ENCODE measurements at regions not wholly inside any gene's neighbourhood (a gene's known extent, or its start where the extent isn't known, plus 50 kb on each side); places are given as distances from the start of the nearest gene placed in this dataset.
A peak's percentile ranks its signal among the peaks of the same experiment; 100 is the strongest.

GRCh38 chr2:48221846-48222516 lies 92.5 kb upstream of the FOXN2 start (continued):
- TF ChIP-seq ZNF224 (CRISPR knock-in tag; IDR thresholded peaks at IDR 0.05) = no peak
- peak; percentile 100 for TF ChIP-seq SATB2 (CRISPR knock-in tag; IDR thresholded peaks at IDR 0.05)
- TF ChIP-seq GABPB1 (CRISPR knock-in tag; IDR thresholded peaks at IDR 0.05) = no peak; the same call in 1 of the 2 replicates
- TF ChIP-seq RORA (CRISPR knock-in tag; IDR thresholded peaks at IDR 0.05) = no peak
- TF ChIP-seq DBP (CRISPR knock-in tag; IDR thresholded peaks at IDR 0.05; ENCODE audit: not compliant biosample characterization) = no peak
- peak; percentile 55; the same call in 1 of the 2 replicates for TF ChIP-seq CBX5 (CRISPR knock-in tag; IDR thresholded peaks at IDR 0.05; ENCODE audit: borderline replicate concordance)
- peak; percentile 98 for TF ChIP-seq THRA (CRISPR knock-in tag; IDR thresholded peaks at IDR 0.05; ENCODE audit: borderline replicate concordance)
- TF ChIP-seq ZNF558 (CRISPR knock-in tag; IDR thresholded peaks at IDR 0.05; ENCODE audit: borderline replicate concordance) = no peak
- peak; percentile 96 for TF ChIP-seq NCOR1 (IDR thresholded peaks at IDR 0.05; ENCODE audit: borderline replicate concordance, low read length)
- 0 out of 2 replicates have a peak, but pooled peaks have one; percentile 21 for TF ChIP-seq FLYWCH1 (CRISPR knock-in tag; IDR thresholded peaks at IDR 0.05)
- no peak for TF ChIP-seq PHB2 (IDR thresholded peaks at IDR 0.05; ENCODE audit: partially characterized antibody)
- TF ChIP-seq NONO (IDR thresholded peaks at IDR 0.05) = no peak; the same call in 1 of the 2 replicates
- TF ChIP-seq NONO (CRISPR knock-in tag; conservative IDR thresholded peaks at IDR 0.05) = peak; percentile 91
- no peak for TF ChIP-seq TERF1 (CRISPR knock-in tag; IDR thresholded peaks at IDR 0.05)
- 0 out of 2 replicates have a peak, but pooled peaks have one; percentile 61 for TF ChIP-seq ZNF350 (CRISPR knock-in tag; IDR thresholded peaks at IDR 0.05; ENCODE audit: borderline replicate concordance, low read depth)
- no peak for TF ChIP-seq ZFP37 (CRISPR knock-in tag; IDR thresholded peaks at IDR 0.05; ENCODE audit: borderline replicate concordance)
- no peak; the same call in 1 of the 2 replicates for TF ChIP-seq ZSCAN21 (CRISPR knock-in tag; IDR thresholded peaks at IDR 0.05; ENCODE audit: borderline replicate concordance)
- TF ChIP-seq MEF2D (CRISPR knock-in tag; IDR thresholded peaks at IDR 0.05) = peak; percentile 100
- peak; percentile 69; the same call in 1 of the 2 replicates for TF ChIP-seq ZBTB21 (CRISPR knock-in tag; IDR thresholded peaks at IDR 0.05)
- TF ChIP-seq ZNF3 (CRISPR knock-in tag; IDR thresholded peaks at IDR 0.05) = peak; percentile 78
- TF ChIP-seq NFIB (CRISPR knock-in tag; IDR thresholded peaks at IDR 0.05; ENCODE audit: borderline replicate concordance) = no peak
- no peak for TF ChIP-seq ZNF276 (CRISPR knock-in tag; IDR thresholded peaks at IDR 0.05; ENCODE audit: low read depth)
- TF ChIP-seq CCDC6 (CRISPR knock-in tag; IDR thresholded peaks at IDR 0.05) = peak; percentile 79; the same call in 1 of the 2 replicates
- peak; percentile 95 for TF ChIP-seq SP5 (CRISPR knock-in tag; IDR thresholded peaks at IDR 0.05; ENCODE audit: borderline replicate concordance, low read depth)
- TF ChIP-seq PAX8 (CRISPR knock-in tag; IDR thresholded peaks at IDR 0.05; ENCODE audit: borderline replicate concordance) = no peak
- TF ChIP-seq ZNF292 (CRISPR knock-in tag; IDR thresholded peaks at IDR 0.05; ENCODE audit: borderline replicate concordance, low read depth) = peak; percentile 90; the same call in 1 of the 2 replicates
